Ovary (tissue), 7 donors: ENCODE measurements at regions not wholly inside any gene's neighbourhood (a gene's known extent, or its start where the extent isn't known, plus 50 kb on each side); places are given as distances from the start of the nearest gene placed in this dataset.
"Not testable (repeated sequence)": the region's sequence is repeated elsewhere in the genome, so short reads cannot be mapped to it uniquely, and the experiment has no call there.

Experiments
- DNase-seq, 5 donors: peaks; one replicate each; pipeline ENCODE4 v3.0.0-alpha.2; 2019 to 2020
- H3K27ac ChIP-seq, 2 donors: fragments of 200-600 bp; one replicate each; pipeline versions ENCODE4 v1.5.1 to v1.8.0; 2019 to 2022
- H3K27me3 ChIP-seq: fragments of 200-600 bp; one replicate; pipeline ENCODE4 v1.8.0; 2022
- H3K36me3 ChIP-seq: fragments of 200-600 bp; sonication (generic); one replicate; pipeline ENCODE4 v1.5.1; 2019
- H3K4me1 ChIP-seq: one replicate; pipeline ENCODE4 v1.8.1; 2013; ENCODE audit warnings: mild to moderate bottlenecking, moderate library complexity; ENCODE audit not compliant: insufficient read depth
- H3K4me3 ChIP-seq: fragments of 200-600 bp; sonication (generic); one replicate; pipeline ENCODE4 v1.5.1; 2017
- H3K9me3 ChIP-seq, 2 donors: fragments of 200-600 bp in 1 of 2; sonication (generic) in 1 of 2; one replicate each; pipeline versions ENCODE4 v1.5.1 to v1.8.1; 2013 to 2019; ENCODE audit warnings: mild to moderate bottlenecking in 1 of 2, moderate library complexity in 1 of 2
- EP300 ChIP-seq: sonication (generic); formaldehyde crosslinking; IDR thresholded peaks from one replicate; pipeline ENCODE4 v1.6.1; 2017; ENCODE audit warnings: antibody characterized with exemption
- POLR2A ChIP-seq: fragments of 450-650 bp; IDR thresholded peaks from one replicate; pipeline ENCODE4 v1.6.1; 2017; ENCODE audit warnings: antibody characterized with exemption, mild to moderate bottlenecking, moderate library complexity
- WGBS, 3 donors: extraction: QIAGEN DNeasy Blood & Tissue Kit in 1 of 3; methylation state at CpG; one replicate each; pipeline versions ENCODE4 v1.1.5 to v1.1.7; 2013 to 2017; 5-methylcytosine and 5-hydroxymethylcytosine counted together
- intact Hi-C, 4 donors: fragments of 100-400 bp; cut with DNase I; formaldehyde crosslinking; loops; one replicate each; pipeline versions ENCODE4 v1.11.0 to v1.15.1; 2022 to 2023
- TF ChIP-seq, protein P1 (sequence below), 3 donors: fragments of 450-650 bp in 2 of 3; fragments of 200-600 bp in 1 of 3; IDR thresholded peaks; one replicate each; pipeline versions ENCODE4 v1.5.1 to v1.8.0; 2016 to 2022; ENCODE audit warnings: antibody characterized with exemption in 3 of 3, mild to moderate bottlenecking in 1 of 3
- donor health status: DM: no; HTN: no; CAD: no; lungs with moderate emphysema.
- donor health status: DM: no; HTN: no; CAD: no.
- donor health status: Bipolar disorder and iron deficiency.
- donor health status: DM: no; HTN: no; CAD: no.
- donor health status: DM: yes; HTN: yes; CAD: no.

DNA sequence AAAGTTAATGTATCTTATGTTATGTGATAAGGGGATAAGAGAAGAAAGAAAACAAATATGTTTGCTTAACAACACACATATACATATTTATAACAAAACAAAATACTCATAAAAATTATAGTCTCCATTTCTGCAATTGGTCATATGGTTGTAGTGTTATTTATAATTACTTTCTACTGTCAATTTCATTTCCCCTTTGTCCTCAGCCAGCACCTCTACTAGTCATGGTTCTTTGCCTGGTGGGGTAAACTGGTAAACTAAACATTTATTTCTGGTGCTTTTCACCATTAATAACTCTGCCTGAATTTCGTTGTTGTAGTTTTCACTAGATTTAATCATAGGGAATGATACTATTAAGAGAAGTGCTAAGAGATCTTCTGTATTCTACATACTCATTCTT is 88.0 kb upstream of the ALCAM start:
- no peak for DNase-seq
- no peaks in the 10 kb centered on the region for H3K9me3 ChIP-seq
- TF ChIP-seq POLR2A (no peak), EP300 (no peak)
- TF ChIP-seq, protein P1, sequence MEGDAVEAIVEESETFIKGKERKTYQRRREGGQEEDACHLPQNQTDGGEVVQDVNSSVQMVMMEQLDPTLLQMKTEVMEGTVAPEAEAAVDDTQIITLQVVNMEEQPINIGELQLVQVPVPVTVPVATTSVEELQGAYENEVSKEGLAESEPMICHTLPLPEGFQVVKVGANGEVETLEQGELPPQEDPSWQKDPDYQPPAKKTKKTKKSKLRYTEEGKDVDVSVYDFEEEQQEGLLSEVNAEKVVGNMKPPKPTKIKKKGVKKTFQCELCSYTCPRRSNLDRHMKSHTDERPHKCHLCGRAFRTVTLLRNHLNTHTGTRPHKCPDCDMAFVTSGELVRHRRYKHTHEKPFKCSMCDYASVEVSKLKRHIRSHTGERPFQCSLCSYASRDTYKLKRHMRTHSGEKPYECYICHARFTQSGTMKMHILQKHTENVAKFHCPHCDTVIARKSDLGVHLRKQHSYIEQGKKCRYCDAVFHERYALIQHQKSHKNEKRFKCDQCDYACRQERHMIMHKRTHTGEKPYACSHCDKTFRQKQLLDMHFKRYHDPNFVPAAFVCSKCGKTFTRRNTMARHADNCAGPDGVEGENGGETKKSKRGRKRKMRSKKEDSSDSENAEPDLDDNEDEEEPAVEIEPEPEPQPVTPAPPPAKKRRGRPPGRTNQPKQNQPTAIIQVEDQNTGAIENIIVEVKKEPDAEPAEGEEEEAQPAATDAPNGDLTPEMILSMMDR (IDR thresholded peaks at IDR 0.05), result no peak
- WGBS, 3 donors, result 69 to 79% (median 79%) methylated on average over 1 of the region's 1 CpG
- intact Hi-C loops, result no loop called here
- H3K4me3 ChIP-seq, result no peak overlapping the region
- no peaks in the 10 kb centered on the region for H3K4me1 ChIP-seq
- no peak overlapping the region for H3K27ac ChIP-seq
- no peaks in the 10 kb centered on the region for H3K27me3 ChIP-seq
- no peaks in the 10 kb centered on the region for H3K36me3 ChIP-seq

DNA sequence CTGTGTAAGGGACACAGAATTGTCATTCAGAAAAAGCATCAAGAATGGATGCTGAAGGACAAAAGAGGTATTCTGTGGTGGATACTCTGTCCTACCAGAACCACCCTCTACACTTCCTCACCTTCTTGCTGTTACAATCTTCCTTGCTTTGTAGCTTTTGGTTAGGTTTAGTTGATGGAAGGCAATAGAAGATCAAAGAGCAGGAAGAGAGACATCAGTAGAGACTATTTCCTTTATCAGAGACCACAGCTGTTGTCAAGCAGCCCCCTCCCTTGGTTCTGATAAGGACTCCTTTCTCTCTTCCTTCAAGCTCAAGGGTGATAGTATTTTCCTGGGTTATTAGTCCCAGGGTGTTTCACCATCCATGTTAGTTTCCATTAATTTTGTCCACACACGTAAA is 84.7 kb upstream of the ALCAM start:
- Histone ChIP-seq H3K9me3 (no peaks in the 10 kb centered on the region), H3K4me3 (no peak overlapping the region), H3K4me1 (no peaks in the 10 kb centered on the region), H3K27ac (no peak overlapping the region), H3K27me3 (no peaks in the 10 kb centered on the region), H3K36me3 (no peaks in the 10 kb centered on the region)
- TF ChIP-seq EP300 (no peak), POLR2A (no peak)
- TF ChIP-seq, protein P1 (IDR thresholded peaks at IDR 0.05), result no peak
- intact Hi-C loops, result no loop called here
- DNase-seq, result no peak
- 71 to 86% (median 83%) methylated on average over 1 of the region's 1 CpG for WGBS, 3 donors

DNA sequence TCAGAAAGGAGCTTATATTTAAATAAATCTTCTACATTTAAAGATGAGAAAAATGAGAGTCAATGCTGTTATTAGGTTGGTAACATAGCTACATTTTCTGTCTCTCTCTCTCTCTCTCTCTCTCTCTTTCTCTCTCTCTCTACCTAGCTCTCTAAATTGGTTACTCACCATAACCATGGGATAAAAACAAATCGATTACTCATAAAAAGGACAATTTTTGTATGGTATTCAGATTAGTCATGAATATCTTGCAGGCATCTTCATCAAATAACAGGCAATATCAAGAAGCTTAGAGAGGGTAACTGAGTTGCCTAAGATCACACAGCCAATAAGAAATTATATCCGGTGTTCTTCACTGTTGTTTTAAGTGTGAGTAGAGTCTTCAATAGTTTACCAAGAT is 81.8 kb upstream of the ALCAM start:
- no peaks in the 10 kb centered on the region for H3K9me3 ChIP-seq
- H3K27ac ChIP-seq, result no peak overlapping the region
- no peak for DNase-seq
- TF ChIP-seq POLR2A (no peak), EP300 (no peak)
- H3K27me3 ChIP-seq, result no peaks in the 10 kb centered on the region
- no peak overlapping the region for H3K4me3 ChIP-seq
- intact Hi-C loops, result no loop called here
- H3K4me1 ChIP-seq, result no peaks in the 10 kb centered on the region
- 62 to 75% (median 71%) methylated on average over 2 of the region's 2 CpGs for WGBS, 3 donors
- no peaks in the 10 kb centered on the region for H3K36me3 ChIP-seq

DNA sequence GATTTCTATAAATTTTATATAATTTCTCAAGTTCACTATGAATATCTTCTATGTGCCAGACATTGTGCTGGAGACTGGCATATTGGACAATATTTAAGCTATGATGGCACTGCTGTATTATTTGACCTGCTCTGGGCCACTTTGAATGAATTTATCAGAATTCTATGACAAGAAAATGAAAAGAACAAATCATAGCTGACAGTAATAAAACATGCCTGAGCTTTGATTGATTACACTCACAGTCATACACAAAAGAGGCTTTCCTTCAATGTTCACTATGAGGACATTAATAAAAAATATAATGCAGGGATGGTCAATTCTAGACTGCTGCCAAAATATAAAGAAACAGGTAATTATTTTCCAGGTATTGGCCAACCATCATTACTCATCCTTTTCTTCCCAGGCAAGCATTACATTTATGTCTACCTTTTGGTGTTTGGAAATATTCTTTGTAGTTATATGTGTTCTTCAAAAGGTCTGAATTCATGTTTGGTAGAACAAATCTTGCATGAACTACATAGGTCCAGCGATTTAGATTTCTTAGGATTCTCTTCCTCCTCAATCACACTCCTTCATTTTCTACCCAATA is 81.0 kb upstream of the ALCAM start:
- H3K36me3 ChIP-seq, result no peaks in the 10 kb centered on the region
- WGBS, 3 donors, result 86 to 96% (median 89%) methylated on average over 1 of the region's 1 CpG
- H3K27me3 ChIP-seq, result no peaks in the 10 kb centered on the region
- H3K9me3 ChIP-seq, result no peaks in the 10 kb centered on the region
- H3K4me1 ChIP-seq, result no peaks in the 10 kb centered on the region
- no peak overlapping the region for H3K27ac ChIP-seq
- no peak overlapping the region for H3K4me3 ChIP-seq
- no peak for DNase-seq
- TF ChIP-seq EP300 (no peak), POLR2A (no peak)
- TF ChIP-seq, protein P1 (IDR thresholded peaks at IDR 0.05), result no peak
- intact Hi-C loops, result no loop called here

DNA sequence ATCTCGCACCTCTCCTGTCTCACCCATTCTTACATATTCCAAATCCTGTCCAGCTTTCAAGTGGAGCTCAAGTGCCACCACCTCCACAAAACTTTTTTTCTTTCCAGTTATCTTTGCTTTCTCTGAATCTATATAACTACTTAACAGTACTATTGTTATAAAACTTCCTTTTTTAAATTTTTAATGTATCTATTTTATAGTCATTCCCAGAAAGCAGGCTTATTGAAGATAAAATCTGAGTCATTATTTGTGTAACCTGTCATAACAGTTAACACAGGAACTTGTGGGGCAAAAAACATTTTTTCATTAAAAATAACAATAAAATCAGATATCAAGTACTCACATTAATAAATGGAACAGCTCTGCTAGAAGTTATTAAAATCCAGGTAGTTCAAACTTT is 73.3 kb upstream of the ALCAM start:
- intact Hi-C loops, result no loop called here
- Histone ChIP-seq H3K4me3 (no peak overlapping the region), H3K36me3 (no peaks in the 10 kb centered on the region), H3K9me3 (no peaks in the 10 kb centered on the region), H3K27me3 (no peaks in the 10 kb centered on the region), H3K4me1 (no peaks in the 10 kb centered on the region), H3K27ac (no peak overlapping the region)
- WGBS, 3 donors, result 96 to 98% (median 97%) methylated on average over 1 of the region's 1 CpG
- no peak for DNase-seq
- TF ChIP-seq POLR2A (no peak), EP300 (no peak)
- TF ChIP-seq, protein P1 (IDR thresholded peaks at IDR 0.05), result no peak

DNA sequence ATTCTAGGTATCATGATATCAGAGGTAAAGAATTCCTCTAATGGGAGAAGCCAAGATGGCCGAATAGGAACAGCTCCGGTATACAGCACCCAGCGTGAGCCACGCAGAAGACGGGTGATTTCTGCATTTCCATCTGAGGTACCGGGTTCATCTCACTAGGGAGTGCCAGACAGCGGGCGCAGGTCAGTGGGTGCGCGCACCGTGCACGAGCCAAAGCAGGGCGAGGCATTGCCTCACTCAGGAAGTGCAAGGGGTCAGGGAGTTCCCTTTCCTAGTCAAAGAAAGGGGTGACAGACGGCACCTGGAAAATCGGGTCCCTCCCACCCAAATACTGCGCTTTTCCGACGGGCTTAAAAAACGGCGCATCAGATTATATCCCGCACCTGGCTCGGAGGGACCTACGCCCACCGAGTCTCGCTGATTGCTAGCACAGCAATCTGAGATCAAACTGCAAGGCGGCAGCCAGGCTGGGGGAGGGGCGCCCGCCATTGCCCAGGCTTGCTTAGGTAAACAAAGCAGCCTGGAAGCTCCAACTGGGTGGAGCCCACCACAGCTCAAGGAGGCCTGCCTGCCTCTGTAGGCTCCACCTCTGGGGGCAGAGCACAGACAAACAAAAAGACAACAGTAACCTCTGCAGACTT is 70.4 kb upstream of the ALCAM start:
- DNase-seq, H3K9me3 ChIP-seq, H3K36me3 ChIP-seq, H3K4me1 ChIP-seq, H3K27me3 ChIP-seq, H3K4me3 ChIP-seq, intact Hi-C loops, H3K27ac ChIP-seq: not testable (repeated sequence)
- WGBS, 3 donors, result 86 to 96% (median 92%) methylated on average over 28 of the region's 28 CpGs
